ENCODE measurements at regions not wholly inside any gene's neighbourhood (a gene's known extent, or its start where the extent isn't known, plus 50 kb on each side); places are given as distances from the start of the nearest gene placed in this dataset.

DNA sequence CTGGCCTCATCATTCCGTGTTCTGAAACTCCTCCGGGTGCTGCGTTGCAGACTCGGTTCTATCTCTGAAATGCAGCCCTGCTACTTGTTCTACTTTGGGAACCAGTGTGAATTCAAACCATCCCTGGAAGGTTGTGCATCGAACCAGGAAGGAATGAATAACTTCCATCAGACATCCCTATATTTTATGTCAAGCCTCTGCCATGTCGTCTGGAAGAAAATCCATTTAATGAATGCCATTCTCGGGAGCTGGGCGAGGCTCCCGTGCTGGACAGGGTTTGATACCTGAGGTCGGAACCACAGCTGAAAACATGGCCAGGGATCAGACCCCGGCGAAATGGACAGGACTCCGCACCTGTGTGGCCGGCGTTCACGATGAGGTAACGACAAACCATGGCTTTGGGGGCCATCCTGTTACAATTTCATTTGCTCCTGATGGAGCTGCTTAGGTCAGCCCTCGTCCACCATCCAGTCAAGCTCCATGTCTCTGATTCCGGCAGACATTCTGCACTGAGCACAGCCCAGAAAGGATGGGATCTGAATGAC, 821.6 kb downstream of the GALR1 start:
- DNase-seq (ENCODE audit: low read depth): no peak

DNA sequence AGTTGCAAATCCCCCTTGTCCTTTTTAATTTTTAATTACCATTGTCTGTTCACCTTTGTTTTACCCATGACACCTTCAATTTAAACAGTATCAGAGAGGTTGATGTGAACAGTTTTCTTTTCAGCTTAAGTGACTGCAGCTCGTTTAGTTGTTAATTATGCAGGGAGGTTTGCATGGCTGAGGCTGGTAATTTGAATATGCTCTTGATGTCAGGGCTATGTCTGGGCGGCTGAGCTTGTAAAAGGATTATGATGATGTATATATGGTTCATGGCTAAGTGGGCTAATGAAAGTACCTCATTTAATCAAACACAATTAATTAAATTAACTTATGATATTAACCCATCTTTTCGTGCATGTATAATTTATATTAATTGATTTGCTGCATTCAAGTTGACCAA, 822.1 kb downstream of the GALR1 start:
- DNase-seq (ENCODE audit: low read depth): no peak

GRCh38 chr18:78072375-78072774, 822.7 kb downstream of the GALR1 start:
- no peak for DNase-seq (ENCODE audit: low read depth)

DNA sequence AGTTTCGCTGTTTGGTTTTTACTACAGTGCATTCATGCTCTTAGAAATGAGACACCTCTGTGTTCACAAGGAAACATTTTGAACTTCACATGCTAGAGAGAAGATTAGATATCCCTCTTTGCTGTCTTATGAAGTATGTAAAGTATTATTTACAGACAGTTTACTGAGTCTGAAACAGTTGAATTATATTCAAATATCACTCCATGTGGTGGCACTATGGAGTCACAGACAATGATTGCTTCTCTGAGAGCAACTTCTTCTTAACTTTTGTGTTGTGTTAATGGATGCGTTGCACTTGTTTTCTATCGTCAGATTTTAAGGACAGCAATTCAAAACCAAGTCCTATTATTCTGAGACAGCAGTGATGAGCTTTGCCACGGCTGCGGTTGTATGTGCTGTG, 823.6 kb downstream of the GALR1 start:
- DNase-seq (ENCODE audit: low read depth): no peak

DNA sequence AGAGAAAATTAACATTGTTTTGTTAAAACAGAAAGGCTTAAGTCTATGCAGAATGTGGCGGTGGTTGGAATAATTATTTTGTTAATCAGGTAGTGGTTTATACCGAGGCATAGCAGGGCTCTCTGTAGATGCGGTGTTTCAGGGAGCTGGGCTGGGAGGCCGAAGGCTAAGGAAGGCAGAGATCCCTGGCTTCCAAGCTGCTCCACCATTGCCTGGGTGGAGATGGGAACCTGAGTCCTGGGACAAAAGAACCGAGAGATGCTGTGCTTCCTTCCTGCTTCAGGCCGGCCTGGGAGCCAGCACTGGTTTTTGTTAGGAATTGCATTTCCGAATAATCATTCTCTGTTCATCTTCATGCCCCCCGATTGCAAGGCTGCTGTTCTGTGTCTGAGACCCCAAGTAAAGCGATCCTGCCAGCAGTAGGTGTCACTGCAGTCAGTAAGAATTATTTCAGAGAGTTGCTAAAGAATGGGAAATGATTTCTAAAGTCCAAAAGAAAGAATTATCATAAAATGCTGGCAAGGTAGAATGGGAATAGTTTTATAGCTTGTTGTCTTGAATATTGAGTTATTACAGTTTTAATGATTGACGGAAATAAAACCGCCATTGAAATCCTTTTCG, 824.9 kb downstream of the GALR1 start:
- no peak for DNase-seq (ENCODE audit: low read depth)

- DNase-seq (ENCODE audit: low read depth): no peak
Measured at GRCh38 chr18:78080081-78080480, 830.4 kb downstream of the GALR1 start.

DNA sequence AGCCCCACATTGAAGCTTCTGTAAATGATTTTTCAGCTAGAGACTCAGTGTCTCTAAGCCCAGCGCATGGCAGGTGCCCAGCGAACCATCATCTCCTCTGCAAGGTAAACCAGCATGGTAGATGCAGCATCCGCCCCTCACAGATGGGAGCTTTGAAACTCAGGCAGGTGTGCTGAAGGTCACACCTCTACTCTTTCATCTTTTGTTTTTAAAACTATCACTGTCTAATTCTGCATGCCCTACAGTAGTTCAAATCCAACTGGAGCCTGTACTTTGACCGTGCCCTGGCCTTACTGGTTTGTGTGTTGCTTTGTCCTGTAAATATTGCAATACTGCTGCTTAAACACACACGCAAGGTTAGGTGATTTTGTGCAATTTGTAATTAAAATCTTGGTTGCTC, 831.1 kb downstream of the GALR1 start:
- DNase-seq (ENCODE audit: low read depth): no peak

DNA sequence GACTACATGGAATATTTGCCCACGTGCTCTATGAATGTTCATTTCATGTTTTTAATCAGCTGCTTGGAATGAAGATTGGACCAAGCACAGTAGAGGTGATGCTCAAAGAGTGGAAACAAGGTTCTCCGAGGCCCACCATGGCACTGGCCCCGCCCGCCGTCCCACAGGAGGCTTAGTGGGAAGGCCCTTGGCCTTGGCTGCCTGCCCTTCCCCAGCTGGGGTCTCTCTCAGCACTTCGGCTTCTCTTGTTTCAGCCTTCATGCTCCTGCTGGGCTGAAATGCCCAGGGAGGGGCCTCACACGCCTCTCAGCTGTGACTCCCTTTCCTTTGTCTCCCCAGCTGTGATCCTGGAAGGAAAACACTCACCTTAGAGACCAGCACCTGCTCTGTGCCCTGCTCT, 833.2 kb downstream of the GALR1 start:
- DNase-seq (ENCODE audit: low read depth): no peak

DNA sequence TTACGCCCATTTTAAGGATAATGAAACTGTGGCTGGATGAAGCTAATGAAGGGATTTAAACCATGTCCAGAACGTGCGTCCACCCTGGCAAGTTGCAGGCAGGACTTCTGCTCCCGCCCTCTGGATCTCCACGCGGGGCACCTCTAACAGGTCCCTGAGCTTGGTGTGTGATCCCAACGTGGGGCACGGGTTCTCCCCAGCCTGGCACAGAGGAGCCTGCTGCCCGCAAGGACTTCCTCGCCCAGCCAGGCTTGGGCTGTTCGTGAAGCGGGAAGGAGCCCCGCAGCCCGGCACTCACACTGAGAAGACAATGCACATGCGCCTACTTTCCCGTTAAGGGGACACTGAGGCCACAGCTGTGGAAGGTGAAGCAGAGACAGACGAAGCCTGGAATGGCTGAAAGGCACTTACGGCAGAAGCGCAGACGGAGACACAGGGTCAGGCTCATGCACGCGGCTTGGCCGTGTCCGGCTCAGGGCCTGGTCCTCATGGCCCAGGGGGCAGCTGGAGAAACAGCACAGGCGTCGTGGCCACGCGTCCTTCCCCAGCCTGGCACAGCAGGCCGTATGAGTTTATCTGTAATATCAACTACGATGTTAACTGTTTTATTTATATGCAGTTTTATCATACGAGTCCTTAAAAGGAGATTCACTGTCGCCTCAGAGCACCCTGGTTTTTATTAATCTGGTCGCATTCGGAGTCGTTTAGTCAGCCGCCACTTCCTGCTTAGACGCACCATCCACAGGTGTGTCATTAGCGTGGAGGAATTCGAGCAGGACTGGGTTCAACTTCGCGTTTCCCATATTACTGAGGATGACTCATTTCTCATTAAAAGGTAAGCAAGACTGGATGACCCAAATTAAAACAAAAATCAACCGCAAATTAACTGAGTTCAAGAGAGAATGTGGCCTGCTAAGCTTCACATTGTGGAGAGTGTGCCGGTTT, 835.9 kb downstream of the GALR1 start:
- no peak for DNase-seq (ENCODE audit: low read depth)

- no peak for DNase-seq (ENCODE audit: low read depth)
Measured at GRCh38 chr18:78086931-78087330, 837.3 kb downstream of the GALR1 start.

GRCh38 chr18:78087338-78087737, 837.7 kb downstream of the GALR1 start:
- no peak for DNase-seq (ENCODE audit: low read depth)

- DNase-seq (ENCODE audit: low read depth): no peak
Measured at GRCh38 chr18:78090584-78090983, 840.9 kb downstream of the GALR1 start.

DNA sequence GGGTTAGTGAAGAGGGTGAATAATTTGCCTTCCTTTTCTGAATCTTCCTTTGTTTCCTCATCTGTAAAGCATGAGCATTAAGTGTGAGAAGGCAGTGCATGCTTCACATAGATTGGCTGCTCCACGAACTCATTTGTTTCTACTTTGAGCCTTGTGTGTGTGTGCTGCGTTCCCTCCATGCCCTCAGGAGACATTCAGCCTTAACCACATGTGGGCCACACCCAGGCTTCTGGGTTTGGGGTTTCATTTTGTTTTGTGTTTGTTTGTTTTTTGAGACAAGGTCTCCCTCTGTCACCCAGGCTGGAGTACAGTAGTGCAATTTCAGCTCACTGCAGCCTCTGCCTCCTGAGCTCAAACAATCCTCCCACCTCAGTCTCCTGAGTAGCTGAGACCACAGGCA, 843.3 kb downstream of the GALR1 start:
- DNase-seq (ENCODE audit: low read depth): no peak

- no peak for DNase-seq (ENCODE audit: low read depth)
Measured at GRCh38 chr18:78099979-78100588, 850.4 kb downstream of the GALR1 start.

DNA sequence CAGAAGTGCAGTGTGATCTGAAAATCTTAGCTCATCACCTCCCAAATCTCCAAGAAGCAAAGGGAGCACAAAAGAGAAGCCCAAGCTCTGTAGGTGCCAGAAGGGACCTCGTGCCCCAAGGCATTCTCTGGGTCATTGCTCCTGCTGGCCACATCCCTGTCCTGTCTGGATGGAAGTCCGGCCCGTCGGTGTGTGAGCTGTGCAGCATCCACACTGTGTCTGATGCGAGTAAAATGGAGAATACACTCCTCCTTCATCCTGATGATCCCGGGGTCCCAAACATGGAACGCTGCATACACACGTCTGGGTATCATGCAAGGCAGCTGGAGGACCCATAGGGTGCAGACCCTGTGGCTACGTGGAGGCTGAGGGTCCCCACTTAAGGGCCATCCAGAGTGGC, 851.4 kb downstream of the GALR1 start:
- DNase-seq (ENCODE audit: low read depth): no peak

DNA sequence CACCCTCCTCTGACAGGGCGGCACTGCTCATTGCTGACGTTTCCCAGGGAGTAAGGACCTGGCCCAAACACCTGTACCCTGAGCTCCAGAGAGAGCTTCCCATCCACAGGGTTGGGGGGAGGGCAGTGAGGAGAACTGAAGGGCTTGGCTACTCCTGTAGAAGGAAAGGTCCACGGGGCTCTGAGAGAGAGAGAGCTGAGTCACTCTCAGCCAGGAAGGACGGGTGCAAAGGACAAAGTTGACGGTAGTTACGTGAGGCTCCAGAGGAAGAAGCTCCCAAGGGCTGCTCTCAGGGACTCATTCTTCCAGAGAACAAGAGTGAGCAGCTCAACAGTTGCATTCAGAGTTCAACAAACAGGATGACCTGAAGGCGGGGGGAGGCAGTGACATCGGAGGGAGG, 852.5 kb downstream of the GALR1 start:
- DNase-seq (ENCODE audit: low read depth): no peak

DNA sequence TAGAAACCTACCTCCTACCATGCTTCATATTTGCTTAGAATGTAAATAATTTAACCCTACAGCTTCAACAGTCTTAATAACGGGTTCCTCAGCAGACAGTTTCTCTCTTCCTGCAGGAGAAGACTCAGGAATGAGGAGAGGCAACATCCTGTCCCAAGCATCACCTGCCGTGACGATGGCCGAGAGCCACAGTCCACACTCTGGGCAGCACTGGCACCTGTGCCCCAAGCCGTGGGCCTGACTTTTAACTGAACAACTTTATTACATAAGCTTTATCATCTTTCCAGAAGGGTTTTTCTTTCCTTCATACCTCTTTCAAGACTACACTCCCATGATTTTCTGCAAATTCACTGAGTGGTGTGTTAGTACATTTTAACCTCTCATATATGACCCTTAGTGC, 856.0 kb downstream of the GALR1 start:
- DNase-seq (ENCODE audit: low read depth): no peak

- DNase-seq (ENCODE audit: low read depth): no peak
Measured at GRCh38 chr18:78106946-78107345, 857.3 kb downstream of the GALR1 start.

- DNase-seq (ENCODE audit: low read depth): no peak
Measured at GRCh38 chr18:78107363-78107762, 857.7 kb downstream of the GALR1 start.

DNA sequence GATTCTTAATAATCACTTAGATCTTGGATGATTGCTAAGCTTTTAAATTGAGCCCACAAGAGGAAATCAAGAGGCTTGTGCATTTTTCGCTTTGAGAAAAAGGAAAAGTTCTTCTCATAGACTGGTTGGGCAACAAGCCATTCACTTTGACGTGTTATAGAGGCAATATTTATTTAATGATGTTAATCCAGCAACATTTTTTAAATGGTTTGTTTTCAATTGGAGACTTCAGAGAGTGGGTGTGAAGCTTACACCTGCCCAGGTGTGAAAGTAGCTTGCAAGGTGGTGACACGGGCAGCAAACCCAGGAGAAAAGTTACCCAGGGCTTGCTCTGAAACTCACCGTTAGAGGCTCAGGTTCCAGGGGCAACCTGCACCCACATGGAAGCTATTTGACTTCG, 858.9 kb downstream of the GALR1 start:
- DNase-seq (ENCODE audit: low read depth): no peak

DNA sequence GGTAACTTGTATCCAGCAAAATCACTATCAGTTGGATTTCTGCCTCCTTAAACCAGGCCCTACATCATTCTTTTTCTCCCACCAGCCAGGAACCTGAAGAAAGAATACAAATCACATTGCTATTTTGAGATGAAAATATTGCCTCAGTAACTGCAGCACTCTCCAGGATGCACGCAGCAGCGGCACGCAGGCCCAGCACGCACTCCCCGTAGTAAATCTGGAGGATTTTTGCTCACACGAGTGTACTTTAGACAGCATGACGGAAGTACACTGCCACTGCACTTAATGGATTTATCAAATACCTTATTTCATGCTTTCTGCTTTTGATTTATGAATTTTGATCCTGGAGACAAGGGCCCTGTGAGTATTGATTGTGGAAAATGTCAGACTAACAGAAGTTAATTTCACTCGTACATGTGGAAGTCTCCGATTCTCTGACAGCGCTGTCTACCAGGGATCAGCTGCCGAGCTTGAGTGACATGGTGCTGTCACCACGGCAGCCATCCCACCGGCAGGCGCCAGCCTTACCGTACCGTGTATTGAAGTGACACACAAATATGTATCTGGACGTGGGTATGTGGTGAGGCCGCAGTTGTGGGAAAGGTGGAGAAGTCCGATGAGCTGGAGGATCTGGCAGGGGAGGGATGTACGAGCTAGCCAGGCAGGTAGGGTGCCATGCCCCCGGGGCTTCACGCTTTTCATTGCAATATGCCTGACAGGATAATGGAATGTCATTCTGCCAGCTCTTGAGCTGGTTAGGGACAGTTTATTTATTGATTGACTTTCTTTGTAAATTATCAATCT, 863.7 kb downstream of the GALR1 start:
- DNase-seq (ENCODE audit: low read depth): no peak

GRCh38 chr18:78113940-78114251, 864.2 kb downstream of the GALR1 start:
- no peak for DNase-seq (ENCODE audit: low read depth)
